ENCODE measurements at regions not wholly inside any gene's neighbourhood (a gene's known extent, or its start where the extent isn't known, plus 50 kb on each side); places are given as distances from the start of the nearest gene placed in this dataset.

DNA sequence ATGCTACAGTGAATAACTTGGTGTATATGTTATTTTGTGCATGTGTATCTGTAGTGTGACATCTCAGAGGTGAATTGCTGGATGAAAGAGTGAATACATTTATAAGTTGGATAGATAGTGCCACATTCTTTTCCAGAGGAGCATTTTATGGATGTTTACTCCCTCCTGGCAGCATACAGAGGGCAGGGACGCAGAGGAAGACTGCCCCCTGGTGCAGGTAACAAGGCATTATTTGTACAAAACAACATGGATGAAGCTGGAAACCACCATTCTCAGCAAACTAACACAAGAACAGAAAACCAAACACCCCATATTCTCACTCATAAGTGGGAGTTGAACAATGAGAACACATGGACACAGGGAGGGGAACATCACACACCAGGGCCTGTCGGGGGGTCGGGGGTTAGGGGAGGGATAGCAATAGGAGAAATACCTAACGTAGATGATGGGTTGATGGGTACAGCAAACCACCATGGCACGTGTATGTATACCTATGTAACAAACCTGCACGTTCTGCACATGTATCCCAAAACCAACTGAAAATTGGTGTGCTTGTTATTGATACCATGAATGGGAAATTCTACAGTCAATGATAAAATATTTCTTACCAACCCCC is 57.9 kb upstream of the CTXND1 start:
- H3K27ac ChIP-seq (ENCODE audit: extremely low read length, insufficient read depth, low read length) = no peak overlapping the region
- H3K9me3 ChIP-seq (ENCODE audit: low read length) = no peaks in the 10 kb centered on the region
- no TSS peak for BruUV-seq (replicated peaks)
- H3K4me3 ChIP-seq (replicated peaks in 1 of 3; ENCODE audit: insufficient read depth in 1 of 3, low read depth in 2 of 3, low read length in 3 of 3) = no peak overlapping the region
- in situ Hi-C loops (cut with HindIII; ENCODE audit: extremely low pct_ligation_motif_present, low pct_unique_long_range_greater_than_20kb) = loop anchor here (5.0 to 25.0 kb wide), 2 partner anchors 63 to 298 kb away; no protein-coding TSS in a partner anchor
- DNase-seq (ENCODE audit: low spot score) = peak; percentile 24
- H3K36me3 ChIP-seq (replicated peaks in 1 of 2; ENCODE audit: control insufficient read depth in 1 of 2, insufficient read depth in 2 of 2, low read length in 2 of 2) = no peaks in the 10 kb centered on the region
- ChIA-PET CTCF (ENCODE audit: low intra/inter-chr PET ratio, low total read pairs) (interaction anchor here (1.2 kb wide), 1 partner anchor 68 kb away, joined by 10 read pairs; no protein-coding TSS in a partner anchor), POLR2A (no interaction called here)
- peak; percentile 59 for FAIRE-seq
- TF ChIP-seq BRD4 (CRISPR knock-in tag; IDR thresholded peaks at IDR 0.05) (no peak), SMC3 (IDR thresholded peaks at IDR 0.05; ENCODE audit: low read length) (peak; percentile 68), FOXA1 (IDR thresholded peaks at IDR 0.05) (no peak), FOXA1 (CRISPR knock-in tag; IDR thresholded peaks at IDR 0.05) (0 out of 2 replicates have a peak, but pooled peaks have one; percentile 5), ZNF704 (CRISPR knock-in tag; IDR thresholded peaks at IDR 0.05; ENCODE audit: borderline replicate concordance) (no peak), IRF9 (CRISPR knock-in tag; IDR thresholded peaks at IDR 0.05; ENCODE audit: borderline replicate concordance) (no peak), STAG1 (CRISPR knock-in tag; IDR thresholded peaks at IDR 0.05) (peak; percentile 86), FOXA3 (CRISPR knock-in tag; IDR thresholded peaks at IDR 0.05) (0 out of 2 replicates have a peak, but pooled peaks have one; percentile 21), RAD21 (CRISPR knock-in tag; IDR thresholded peaks at IDR 0.05) (peak; percentile 60), ZSCAN30 (CRISPR knock-in tag; IDR thresholded peaks at IDR 0.05) (no peak), FOXK1 (CRISPR knock-in tag; IDR thresholded peaks at IDR 0.05; ENCODE audit: borderline replicate concordance, low read depth) (peak; percentile 68; the same call in 1 of the 2 replicates), FOXO1 (CRISPR knock-in tag; IDR thresholded peaks at IDR 0.05) (0 out of 2 replicates have a peak, but pooled peaks have one; percentile 40)
- TF ChIP-seq, protein P1, sequence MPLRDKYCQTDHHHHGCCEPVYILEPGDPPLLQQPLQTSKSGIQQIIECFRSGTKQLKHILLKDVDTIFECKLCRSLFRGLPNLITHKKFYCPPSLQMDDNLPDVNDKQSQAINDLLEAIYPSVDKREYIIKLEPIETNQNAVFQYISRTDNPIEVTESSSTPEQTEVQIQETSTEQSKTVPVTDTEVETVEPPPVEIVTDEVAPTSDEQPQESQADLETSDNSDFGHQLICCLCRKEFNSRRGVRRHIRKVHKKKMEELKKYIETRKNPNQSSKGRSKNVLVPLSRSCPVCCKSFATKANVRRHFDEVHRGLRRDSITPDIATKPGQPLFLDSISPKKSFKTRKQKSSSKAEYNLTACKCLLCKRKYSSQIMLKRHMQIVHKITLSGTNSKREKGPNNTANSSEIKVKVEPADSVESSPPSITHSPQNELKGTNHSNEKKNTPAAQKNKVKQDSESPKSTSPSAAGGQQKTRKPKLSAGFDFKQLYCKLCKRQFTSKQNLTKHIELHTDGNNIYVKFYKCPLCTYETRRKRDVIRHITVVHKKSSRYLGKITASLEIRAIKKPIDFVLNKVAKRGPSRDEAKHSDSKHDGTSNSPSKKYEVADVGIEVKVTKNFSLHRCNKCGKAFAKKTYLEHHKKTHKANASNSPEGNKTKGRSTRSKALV (CRISPR knock-in tag; IDR thresholded peaks at IDR 0.05) = no peak
- TF ChIP-seq, protein P2, sequence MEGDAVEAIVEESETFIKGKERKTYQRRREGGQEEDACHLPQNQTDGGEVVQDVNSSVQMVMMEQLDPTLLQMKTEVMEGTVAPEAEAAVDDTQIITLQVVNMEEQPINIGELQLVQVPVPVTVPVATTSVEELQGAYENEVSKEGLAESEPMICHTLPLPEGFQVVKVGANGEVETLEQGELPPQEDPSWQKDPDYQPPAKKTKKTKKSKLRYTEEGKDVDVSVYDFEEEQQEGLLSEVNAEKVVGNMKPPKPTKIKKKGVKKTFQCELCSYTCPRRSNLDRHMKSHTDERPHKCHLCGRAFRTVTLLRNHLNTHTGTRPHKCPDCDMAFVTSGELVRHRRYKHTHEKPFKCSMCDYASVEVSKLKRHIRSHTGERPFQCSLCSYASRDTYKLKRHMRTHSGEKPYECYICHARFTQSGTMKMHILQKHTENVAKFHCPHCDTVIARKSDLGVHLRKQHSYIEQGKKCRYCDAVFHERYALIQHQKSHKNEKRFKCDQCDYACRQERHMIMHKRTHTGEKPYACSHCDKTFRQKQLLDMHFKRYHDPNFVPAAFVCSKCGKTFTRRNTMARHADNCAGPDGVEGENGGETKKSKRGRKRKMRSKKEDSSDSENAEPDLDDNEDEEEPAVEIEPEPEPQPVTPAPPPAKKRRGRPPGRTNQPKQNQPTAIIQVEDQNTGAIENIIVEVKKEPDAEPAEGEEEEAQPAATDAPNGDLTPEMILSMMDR (CRISPR knock-in tag; IDR thresholded peaks at IDR 0.05) = peak; percentile 78
- H3K9ac ChIP-seq (ENCODE audit: insufficient read depth, low read depth, low read length) = no peak overlapping the region
- intact Hi-C loops (cut with micrococcal nuclease; ENCODE audit: unreplicated experiment) = loop anchor here (1.0 to 5.0 kb wide), 2 partner anchors 68 to 138 kb away; no protein-coding TSS in a partner anchor
- H4K20me1 ChIP-seq (ENCODE audit: insufficient read depth, low read length) = no peaks in the 10 kb centered on the region
- no peak overlapping the region for H3K4me2 ChIP-seq (ENCODE audit: low read depth, low read length)
- peak; percentile 78 for ATAC-seq
- no peaks in the 10 kb centered on the region for H3K79me2 ChIP-seq (ENCODE audit: insufficient read depth, low read length)
- peaks cover 12% of the 10 kb centered on the region; the same call in 1 of the 2 replicates for H3K4me1 ChIP-seq (ENCODE audit: insufficient read depth, low read length)
- H3K27me3 ChIP-seq (ENCODE audit: control insufficient read depth in 1 of 2, insufficient read depth in 2 of 2, low read length in 2 of 2) = peaks cover 0 to 2% of the 10 kb centered on the region in 2 experiments; a peak in 2 of 5 replicates
- 31% methylated on average over 5 of the region's 6 CpGs for WGBS (ENCODE audit: low lambda C conversion rate)
- no peak overlapping the region for H2AFZ ChIP-seq (ENCODE audit: low read length)
